ENCODE measurements at regions not wholly inside any gene's neighbourhood (a gene's known extent, or its start where the extent isn't known, plus 50 kb on each side); places are given as distances from the start of the nearest gene placed in this dataset.

DNA sequence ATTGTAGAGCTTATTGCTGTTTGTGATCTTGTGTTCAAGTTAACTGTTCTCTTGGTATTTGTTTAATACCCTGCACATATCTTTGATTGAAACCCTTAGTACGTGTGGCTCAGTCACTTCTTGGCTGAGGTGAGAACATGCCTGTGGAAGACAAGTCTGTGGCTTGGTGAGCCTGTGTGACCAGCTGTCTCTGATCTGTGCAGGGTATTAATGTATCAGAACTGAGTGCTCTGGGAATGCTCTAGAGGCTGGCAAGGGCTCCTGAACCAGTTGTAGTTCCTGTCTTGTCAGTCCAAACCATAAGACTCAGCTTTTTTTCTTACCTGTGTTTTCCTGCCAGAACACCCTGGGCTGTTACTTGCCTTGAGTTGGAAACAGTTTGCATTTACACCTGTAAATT lies 52.4 kb upstream of the EPHA4 start:
- intact Hi-C loops (cut with micrococcal nuclease): no loop called here
- no peak overlapping the region for H3K4me3 Mint-ChIP-seq
- H3K27me3 Mint-ChIP-seq: peaks cover 4% of the 10 kb centered on the region
- no peaks in the 10 kb centered on the region for H3K4me1 Mint-ChIP-seq (ENCODE audit: low read depth)
- no peak for DNase-seq
- no peaks in the 10 kb centered on the region for H3K36me3 Mint-ChIP-seq
- H3K27ac Mint-ChIP-seq: no peak overlapping the region
- H3K9me3 Mint-ChIP-seq: no peaks in the 10 kb centered on the region
- ChIA-PET CTCF (no interaction called here), POLR2A (no interaction called here)
